Testis (tissue), 2 donors: ENCODE measurements at regions not wholly inside any gene's neighbourhood (a gene's known extent, or its start where the extent isn't known, plus 50 kb on each side); places are given as distances from the start of the nearest gene placed in this dataset.

Experiments used
- DNase-seq: peaks from one replicate; pipeline ENCODE4 v3.0.0-alpha.2; 2019
- H3K27ac ChIP-seq, 2 donors: fragments of 200-600 bp; sonication (generic); one replicate each; pipeline ENCODE4 v1.5.1; 2019
- H3K27me3 ChIP-seq: fragments of 200-600 bp; sonication (generic); one replicate; pipeline ENCODE4 v1.5.1; 2019
- H3K36me3 ChIP-seq: fragments of 200-600 bp; sonication (generic); one replicate; pipeline ENCODE4 v1.5.1; 2017; ENCODE audit warnings: low read depth; ENCODE audit errors: missing control alignments
- H3K4me1 ChIP-seq: fragments of 200-600 bp; sonication (generic); one replicate; pipeline ENCODE4 v1.5.1; 2019
- H3K4me3 ChIP-seq, 2 donors: fragments of 200-600 bp; sonication (generic); one replicate each; pipeline ENCODE4 v1.5.1; 2017 to 2019
- H3K9me3 ChIP-seq: fragments of 200-600 bp; sonication (generic); one replicate; pipeline ENCODE4 v1.5.1; 2017
- CTCF ChIP-seq, 3 experiments: fragments of 450-650 bp in 2 of 3; fragments of 200-600 bp in 1 of 3; sonication (generic) in 1 of 3; IDR thresholded peaks; one replicate each; pipeline ENCODE4 v1.5.1; 2016 to 2019; ENCODE audit warnings: antibody characterized with exemption in 3 of 3, mild to moderate bottlenecking in 2 of 3, moderate library complexity in 1 of 3
- POLR2A ChIP-seq: fragments of 450-650 bp; IDR thresholded peaks from one replicate; pipeline ENCODE4 v1.6.1; 2017; ENCODE audit warnings: antibody characterized with exemption, mild to moderate bottlenecking, moderate library complexity
- WGBS, 2 donors: methylation state at CpG; one replicate each; pipeline ENCODE4 v1.1.5; 2018; 5-methylcytosine and 5-hydroxymethylcytosine counted together
- intact Hi-C: fragments of 100-400 bp; cut with DNase I; formaldehyde crosslinking; loops from one replicate; pipeline ENCODE4 v1.15.1; 2023; ENCODE audit warnings: low total_unique reads

GRCh38 chr13:80504453-80504852 lies 163.5 kb upstream of the SPRY2 start:
- Histone ChIP-seq H3K36me3 (no peaks in the 10 kb centered on the region), H3K4me3 (no peak overlapping the region), H3K27me3 (no peaks in the 10 kb centered on the region), H3K9me3 (no peaks in the 10 kb centered on the region), H3K27ac (no peak overlapping the region), H3K4me1 (no peaks in the 10 kb centered on the region)
- 62 to 65% methylated on average over 4 of the region's 4 CpGs for WGBS, 2 donors
- TF ChIP-seq POLR2A (no peak), CTCF (IDR thresholded peaks at IDR 0.05) (no peak)
- intact Hi-C loops, result no loop called here
- DNase-seq, result no peak

DNA sequence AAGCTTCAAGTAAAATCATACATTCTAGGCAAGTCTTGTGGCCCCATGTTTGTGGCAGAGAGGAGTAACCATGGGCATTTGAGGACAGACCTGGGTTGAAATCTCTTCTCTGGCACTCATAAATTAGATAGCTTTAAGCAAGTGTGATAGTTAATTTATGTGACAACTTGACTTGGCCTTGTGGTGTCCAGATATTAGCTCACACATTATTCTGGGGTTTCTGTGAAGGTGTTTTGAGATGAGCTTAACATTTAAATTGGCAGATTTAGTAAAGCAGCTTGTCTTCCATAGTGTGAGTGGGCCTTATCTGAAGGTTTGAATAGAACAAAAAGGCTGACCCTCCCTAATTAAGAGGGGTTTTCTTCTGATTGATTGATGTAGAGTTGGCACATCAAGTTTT lies 161.4 kb upstream of the SPRY2 start:
- no peaks in the 10 kb centered on the region for H3K27me3 ChIP-seq
- H3K27ac ChIP-seq, result no peak overlapping the region
- intact Hi-C loops, result no loop called here
- H3K4me1 ChIP-seq, result no peaks in the 10 kb centered on the region
- no peaks in the 10 kb centered on the region for H3K9me3 ChIP-seq
- no peak overlapping the region for H3K4me3 ChIP-seq
- TF ChIP-seq POLR2A (no peak), CTCF (IDR thresholded peaks at IDR 0.05) (no peak)
- no peaks in the 10 kb centered on the region for H3K36me3 ChIP-seq
- no peak for DNase-seq

- TF ChIP-seq POLR2A, result no peak
- no peak for TF ChIP-seq CTCF (IDR thresholded peaks at IDR 0.05)
- H3K9me3 ChIP-seq, result no peaks in the 10 kb centered on the region
- WGBS, 2 donors, result 93 to 97% methylated on average over 3 of the region's 3 CpGs
- H3K4me1 ChIP-seq, result no peaks in the 10 kb centered on the region
- H3K4me3 ChIP-seq, result no peak overlapping the region
- intact Hi-C loops, result no loop called here
- no peaks in the 10 kb centered on the region for H3K36me3 ChIP-seq
- no peak for DNase-seq
- H3K27me3 ChIP-seq, result no peaks in the 10 kb centered on the region
- H3K27ac ChIP-seq, result no peak overlapping the region
Observed at GRCh38 chr13:80501556-80501955, 160.6 kb upstream of the SPRY2 start.

GRCh38 chr13:80499536-80500290 lies 158.8 kb upstream of the SPRY2 start:
- no peak for TF ChIP-seq CTCF (IDR thresholded peaks at IDR 0.05)
- no peak for TF ChIP-seq POLR2A

GRCh38 chr13:80498433-80498832 lies 157.5 kb upstream of the SPRY2 start:
- H3K27ac ChIP-seq, result no peak overlapping the region
- no peak for TF ChIP-seq POLR2A
- TF ChIP-seq CTCF (IDR thresholded peaks at IDR 0.05), result no peak
- no peaks in the 10 kb centered on the region for H3K27me3 ChIP-seq
- no peaks in the 10 kb centered on the region for H3K9me3 ChIP-seq
- WGBS, 2 donors, result 45 to 51% methylated on average over 3 of the region's 3 CpGs
- H3K4me3 ChIP-seq, result no peak overlapping the region
- no peaks in the 10 kb centered on the region for H3K36me3 ChIP-seq
- no peaks in the 10 kb centered on the region for H3K4me1 ChIP-seq
- intact Hi-C loops, result no loop called here
- no peak for DNase-seq

More at GRCh38 chr13:80499536-80500290, 158.8 kb upstream of the SPRY2 start:
- Histone ChIP-seq H3K27me3 (no peaks in the 10 kb centered on the region), H3K27ac (no peak overlapping the region), H3K36me3 (no peaks in the 10 kb centered on the region), H3K4me1 (no peaks in the 10 kb centered on the region), H3K4me3 (no peak overlapping the region), H3K9me3 (no peaks in the 10 kb centered on the region)
- intact Hi-C loops, result no loop called here
- no peak for DNase-seq
- 83 to 93% methylated on average over 4 of the region's 4 CpGs for WGBS, 2 donors
